ENCODE measurements at regions not wholly inside any gene's neighbourhood (a gene's known extent, or its start where the extent isn't known, plus 50 kb on each side); places are given as distances from the start of the nearest gene placed in this dataset.

GRCh38 chr2:216911886-216912285, 52.0 kb upstream of the TNP1 start:
- TF ChIP-seq CTCF (IDR thresholded peaks at IDR 0.05; ENCODE audit: borderline replicate concordance, extremely low read depth, low read length, poor library complexity, severe bottlenecking) (no peak), EZH2 (IDR thresholded peaks at IDR 0.05; ENCODE audit: borderline replicate concordance, low read depth, low read length, severe bottlenecking) (no peak)
